H1 (cell line): ENCODE measurements at regions not wholly inside any gene's neighbourhood (a gene's known extent, or its start where the extent isn't known, plus 50 kb on each side); places are given as distances from the start of the nearest gene placed in this dataset.

ENCODE experiments used
- CTCF ChIA-PET: fragments of 300-600 bp; sonication (Branson Sonifier 250); formaldehyde crosslinking; loops from one replicate; lab custom pipeline; 2021; ENCODE audit not compliant: partially characterized antibody; lab: Charles Lee
- POLR2A ChIA-PET: fragments of 300-600 bp; sonication (Branson Sonifier 250); formaldehyde crosslinking; loops from one replicate; lab custom pipeline; 2021; ENCODE audit warnings: inconsistent platforms; ENCODE audit not compliant: partially characterized antibody; lab: Charles Lee
- DNase-seq, 2 experiments: peaks; one replicate each; pipeline versions ENCODE4 v3.0.0 to v3.0.0-alpha.2; 2010 to 2022; ENCODE audit warnings: low spot score in 2 of 2, low read depth in 1 of 2, mixed read lengths in 1 of 2
- FAIRE-seq: peaks from 2 replicates; lab custom pipeline; 2011; peaks lifted over from hg19 to GRCh38; lab: Jason Lieb, UNC
- H2AFZ ChIP-seq: 2 replicates; pipeline ENCODE4 v1.8.1; 2012; ENCODE audit warnings: low read length, inconsistent platforms
- H2AK5ac ChIP-seq: 2 replicates; pipeline ENCODE4 v1.6.1; 2013; ENCODE audit warnings: low read depth, low read length
- H2BK120ac ChIP-seq: replicated peaks from 2 replicates; pipeline ENCODE3; 2013; ENCODE audit warnings: low read depth, low read length, inconsistent platforms
- H2BK12ac ChIP-seq: 2 replicates; pipeline ENCODE4 v1.6.1; 2013; ENCODE audit warnings: low read depth, low read length
- H2BK15ac ChIP-seq: 2 replicates; pipeline ENCODE4 v1.6.1; 2013; ENCODE audit warnings: low read length
- H2BK20ac ChIP-seq: 2 replicates; pipeline ENCODE4 v1.6.1; 2013; ENCODE audit warnings: low read length
- H2BK5ac ChIP-seq: 2 replicates; pipeline ENCODE4 v1.6.1; 2013; ENCODE audit warnings: low read depth, low read length
- H3K14ac ChIP-seq: 2 replicates; pipeline ENCODE4 v1.6.1; 2013; ENCODE audit warnings: inconsistent platforms; ENCODE audit not compliant: insufficient read length
- H3K18ac ChIP-seq: 2 replicates; pipeline ENCODE4 v1.6.1; 2013; ENCODE audit warnings: low read length; ENCODE audit errors: extremely low read depth
- H3K23ac ChIP-seq: 2 replicates; pipeline ENCODE4 v1.6.1; 2013; ENCODE audit warnings: inconsistent platforms; ENCODE audit not compliant: insufficient read length
- H3K23me2 ChIP-seq: 2 replicates; pipeline ENCODE4 v1.6.1; 2013; ENCODE audit warnings: low read depth, low read length
- H3K27ac ChIP-seq: 2 replicates; pipeline ENCODE4 v1.6.1; 2011; ENCODE audit warnings: low read depth, low read length, inconsistent platforms
- H3K27me3 ChIP-seq, 4 experiments: replicated peaks in 1 of 4; 1 replicate in 1 of 4; 2 replicates in 3 of 4; pipeline versions ENCODE4 v1.6.1 to v1.8.1; 2011 to 2013; ENCODE audit warnings: low read length in 3 of 4, mild to moderate bottlenecking in 3 of 4, inconsistent platforms in 2 of 4, mixed read lengths in 2 of 4, moderate library complexity in 1 of 4; ENCODE audit not compliant: control insufficient read depth in 3 of 4, insufficient read depth in 3 of 4; ENCODE audit errors: extremely low read depth in 1 of 4
- H3K36me3 ChIP-seq, 4 experiments: 2 replicates each; pipeline versions ENCODE4 v1.6.1 to v1.8.1; 2011 to 2013; ENCODE audit warnings: mild to moderate bottlenecking in 4 of 4, low read length in 3 of 4, moderate library complexity in 2 of 4, control low read depth in 1 of 4, inconsistent platforms in 1 of 4; ENCODE audit not compliant: insufficient read depth in 4 of 4, control insufficient read depth in 2 of 4
- H3K4ac ChIP-seq: replicated peaks from 2 replicates; pipeline ENCODE3; 2013; ENCODE audit warnings: low read length, low read depth, mixed read lengths, inconsistent platforms; ENCODE audit not compliant: insufficient read length
- H3K4me1 ChIP-seq, 4 experiments: replicated peaks in 1 of 4; 1 replicate in 1 of 4; 2 replicates in 3 of 4; pipeline versions ENCODE4 v1.6.1 to v1.8.1; 2011 to 2013; ENCODE audit warnings: low read length in 3 of 4, inconsistent platforms in 2 of 4, mixed read lengths in 1 of 4; ENCODE audit not compliant: insufficient read depth in 4 of 4, control insufficient read depth in 3 of 4
- H3K4me2 ChIP-seq, 2 experiments: 2 replicates each; pipeline versions ENCODE4 v1.6.1 to v1.8.1; 2011 to 2013; ENCODE audit warnings: low read depth in 2 of 2, low read length in 2 of 2, control low read depth in 1 of 2, inconsistent platforms in 1 of 2, mild to moderate bottlenecking in 1 of 2; ENCODE audit not compliant: insufficient read depth in 1 of 2
- H3K4me3 ChIP-seq, 4 experiments: fragments of 200-600, 300-600 bp in 1 of 4; sonication (generic), shearing (Covaris generic), sonication (Bioruptor Twin) in 1 of 4; 2 replicates each; pipeline versions ENCODE4 v1.5.1 to v1.8.1; 2011 to 2016; ENCODE audit warnings: low read length in 4 of 4, low read depth in 3 of 4, control low read depth in 2 of 4, inconsistent platforms in 2 of 4, mild to moderate bottlenecking in 2 of 4, mixed read lengths in 1 of 4, moderate library complexity in 1 of 4; ENCODE audit not compliant: insufficient read depth in 2 of 4; ENCODE audit errors: extremely low read depth in 1 of 4
- H3K56ac ChIP-seq: replicated peaks from 2 replicates; pipeline ENCODE3; 2013; ENCODE audit warnings: low read depth, mild to moderate bottlenecking, mixed read lengths, low read length, inconsistent platforms; ENCODE audit not compliant: insufficient read length
- H3K79me1 ChIP-seq: 2 replicates; pipeline ENCODE4 v1.6.1; 2013; ENCODE audit warnings: low read depth, low read length, control low read depth
- H3K79me2 ChIP-seq, 2 experiments: 2 replicates each; pipeline versions ENCODE4 v1.6.1 to v1.8.1; 2012 to 2013; ENCODE audit warnings: low read length in 2 of 2, mild to moderate bottlenecking in 2 of 2, inconsistent platforms in 1 of 2; ENCODE audit not compliant: insufficient read depth in 2 of 2, control insufficient read depth in 1 of 2
- H3K9ac ChIP-seq, 4 experiments: replicated peaks in 1 of 4; 1 replicate in 1 of 4; 2 replicates in 3 of 4; pipeline versions ENCODE4 v1.6.1 to v1.8.1; 2011 to 2013; ENCODE audit warnings: low read depth in 3 of 4, low read length in 3 of 4, control low read depth in 2 of 4, mild to moderate bottlenecking in 2 of 4, moderate library complexity in 2 of 4, inconsistent platforms in 1 of 4; ENCODE audit errors: extremely low read depth in 1 of 4
- H3K9me3 ChIP-seq, 2 experiments: 2 replicates each; pipeline versions ENCODE4 v1.6.1 to v1.8.1; 2012 to 2013; ENCODE audit warnings: mild to moderate bottlenecking in 2 of 2, moderate library complexity in 2 of 2, control low read depth in 1 of 2, inconsistent platforms in 1 of 2, low read depth in 1 of 2, low read length in 1 of 2, mixed read lengths in 1 of 2; ENCODE audit not compliant: insufficient read depth in 2 of 2
- H4K20me1 ChIP-seq, 2 experiments: replicated peaks in 1 of 2; 2 replicates each; pipeline versions ENCODE3 to v1.8.1; 2011 to 2013; ENCODE audit warnings: inconsistent platforms in 2 of 2, low read length in 2 of 2, mild to moderate bottlenecking in 1 of 2; ENCODE audit not compliant: insufficient read depth in 2 of 2, control insufficient read depth in 1 of 2
- H4K5ac ChIP-seq: 2 replicates; pipeline ENCODE4 v1.6.1; 2013; ENCODE audit warnings: low read length, low read depth, mixed read lengths, inconsistent platforms; ENCODE audit not compliant: insufficient read length
- H4K8ac ChIP-seq: 2 replicates; pipeline ENCODE4 v1.8.0; 2013; ENCODE audit warnings: mild to moderate bottlenecking, moderate library complexity, low read length, inconsistent platforms; ENCODE audit not compliant: insufficient read depth; ENCODE audit errors: extremely low read depth
- H4K91ac ChIP-seq: replicated peaks from 2 replicates; pipeline ENCODE3; 2013; ENCODE audit warnings: low read length, mixed read lengths, inconsistent platforms; ENCODE audit not compliant: insufficient read length
- CHD2 ChIP-seq: IDR thresholded peaks from 2 replicates; pipeline ENCODE4 v1.6.1; 2012; ENCODE audit warnings: low read length, improper control_type of control experiment
- CTBP2 ChIP-seq: IDR thresholded peaks from 2 replicates; pipeline ENCODE4 v1.7.0; 2011; ENCODE audit warnings: borderline replicate concordance, mild to moderate bottlenecking, moderate library complexity, mixed read lengths, low read length; ENCODE audit not compliant: insufficient read depth, insufficient read length
- EP300 ChIP-seq, 2 experiments: IDR thresholded peaks; 1 replicate in 1 of 2; 2 replicates in 1 of 2; pipeline ENCODE4 v1.6.1; 2011 to 2012; ENCODE audit warnings: low read depth in 2 of 2, low read length in 2 of 2, mild to moderate bottlenecking in 2 of 2, borderline replicate concordance in 1 of 2, inconsistent platforms in 1 of 2, moderate library complexity in 1 of 2
- EZH2 ChIP-seq: fragments of 200-600 bp; sonication (generic); IDR thresholded peaks from 2 replicates; pipeline ENCODE4 v1.7.1; 2012; ENCODE audit warnings: low read depth, mild to moderate bottlenecking, moderate library complexity, low read length, inconsistent platforms; ENCODE audit not compliant: severe bottlenecking
- KDM5A ChIP-seq: fragments of 200-600 bp; IDR thresholded peaks from 2 replicates; pipeline ENCODE4 v1.7.1; 2012; ENCODE audit warnings: mild to moderate bottlenecking, low read length, inconsistent platforms, mixed read lengths
- SIRT6 ChIP-seq: IDR thresholded peaks from one replicate; pipeline ENCODE4 v1.7.1; 2012; ENCODE audit warnings: low read length, inconsistent platforms
- TAF7 ChIP-seq: optimal IDR thresholded peaks from 2 replicates; pipeline ENCODE3; 2011; ENCODE audit warnings: low read depth, mild to moderate bottlenecking, inconsistent platforms, low read length, moderate library complexity, borderline replicate concordance
- TEAD4 ChIP-seq: IDR thresholded peaks from 2 replicates; pipeline ENCODE4 v1.6.1; 2012; ENCODE audit warnings: low read depth, low read length, inconsistent platforms, mixed read lengths
- WGBS, 2 experiments: shearing (Covaris generic) in 1 of 2; methylation state at CpG; one replicate each; pipeline versions ENCODE4 v1.1.6 to v1.1.7; 2013 to 2015; ENCODE audit warnings: low lambda C conversion rate in 2 of 2, mixed read lengths in 2 of 2, inconsistent platforms in 1 of 2, low coverage in 1 of 2, missing lambda C conversion rate in 1 of 2; ENCODE audit not compliant: insufficient replicate concordance in 2 of 2, insufficient coverage in 1 of 2, insufficient read length in 1 of 2; ENCODE audit errors: extremely low coverage in 1 of 2, missing lambda C conversion rate in 1 of 2; 5-methylcytosine and 5-hydroxymethylcytosine counted together
- TF ChIP-seq, protein P1 (sequence below), 3 experiments: IDR thresholded peaks; 1 replicate in 2 of 3; 2 replicates in 1 of 3; pipeline versions ENCODE4 v1.5.1 to v1.6.1; 2011; ENCODE audit warnings: low read length in 3 of 3, mild to moderate bottlenecking in 3 of 3, inconsistent platforms in 2 of 3, low read depth in 1 of 3, moderate library complexity in 1 of 3; ENCODE audit not compliant: insufficient read depth in 1 of 3; ENCODE audit errors: control extremely low read depth in 1 of 3
- TF ChIP-seq, protein P2 (sequence below): IDR thresholded peaks from 2 replicates; pipeline ENCODE4 v1.6.1; 2012; ENCODE audit warnings: low read length, inconsistent platforms

DNA sequence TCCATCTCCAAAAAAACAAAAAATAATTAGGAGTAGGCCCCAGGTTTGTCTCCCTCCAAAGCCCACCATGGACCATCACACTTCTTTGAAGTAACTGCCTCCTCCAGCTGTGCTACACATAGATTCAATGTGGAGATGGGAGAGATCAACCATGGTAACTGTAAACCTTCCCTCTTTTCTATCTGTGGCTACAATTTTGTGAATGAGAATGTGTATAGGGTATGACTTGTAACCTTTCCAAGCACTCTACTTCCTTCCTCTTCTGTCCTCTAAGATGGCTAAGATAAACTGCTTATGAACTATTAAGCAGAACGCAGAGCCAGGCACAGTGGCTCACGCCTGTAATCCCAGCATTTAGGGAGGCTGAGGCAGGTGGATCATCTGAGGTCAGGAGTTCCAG, 55.5 kb upstream of the ATP11B start:
- H3K9ac ChIP-seq = no peak overlapping the region
- H2BK12ac ChIP-seq = no peak overlapping the region
- no peaks in the 10 kb centered on the region for H3K9me3 ChIP-seq
- no peak overlapping the region for H3K4ac ChIP-seq
- POLR2A ChIA-PET = no interaction called here
- no peak overlapping the region for H2BK20ac ChIP-seq
- H4K8ac ChIP-seq = no peak overlapping the region
- no peak overlapping the region for H3K27ac ChIP-seq
- no peaks in the 10 kb centered on the region for H3K23me2 ChIP-seq
- WGBS, 2 experiments = 87% methylated on average over 2 of the region's 2 CpGs; no CpG with 5 or more reads in 1 of the 2 experiments
- no peak overlapping the region for H4K91ac ChIP-seq
- H3K4me3 ChIP-seq = no peak overlapping the region
- no peak overlapping the region for H4K5ac ChIP-seq
- H3K79me2 ChIP-seq = no peaks in the 10 kb centered on the region
- no peak overlapping the region for H2AK5ac ChIP-seq
- H3K4me1 ChIP-seq = no peaks in the 10 kb centered on the region; a peak in 1 of 7 replicates
- no peak overlapping the region for H3K56ac ChIP-seq
- H3K14ac ChIP-seq = no peak overlapping the region
- CTCF ChIA-PET = no interaction called here
- no peak overlapping the region for H3K4me2 ChIP-seq
- no peaks in the 10 kb centered on the region for H3K36me3 ChIP-seq
- FAIRE-seq (no peak), DNase-seq (no peak)
- no peak overlapping the region for H3K23ac ChIP-seq
- no peak overlapping the region for H2AFZ ChIP-seq
- H3K79me1 ChIP-seq = no peaks in the 10 kb centered on the region
- no peak overlapping the region for H2BK5ac ChIP-seq
- no peaks in the 10 kb centered on the region for H4K20me1 ChIP-seq
- no peak overlapping the region for H2BK15ac ChIP-seq
- peaks cover 0 to 1% (median 0%) of the 10 kb centered on the region in 4 experiments; a peak in 1 of 7 replicates for H3K27me3 ChIP-seq
- H3K18ac ChIP-seq = no peak overlapping the region
- H2BK120ac ChIP-seq = no peak overlapping the region
- TF ChIP-seq SIRT6 = no peak
- TF ChIP-seq, protein P1, sequence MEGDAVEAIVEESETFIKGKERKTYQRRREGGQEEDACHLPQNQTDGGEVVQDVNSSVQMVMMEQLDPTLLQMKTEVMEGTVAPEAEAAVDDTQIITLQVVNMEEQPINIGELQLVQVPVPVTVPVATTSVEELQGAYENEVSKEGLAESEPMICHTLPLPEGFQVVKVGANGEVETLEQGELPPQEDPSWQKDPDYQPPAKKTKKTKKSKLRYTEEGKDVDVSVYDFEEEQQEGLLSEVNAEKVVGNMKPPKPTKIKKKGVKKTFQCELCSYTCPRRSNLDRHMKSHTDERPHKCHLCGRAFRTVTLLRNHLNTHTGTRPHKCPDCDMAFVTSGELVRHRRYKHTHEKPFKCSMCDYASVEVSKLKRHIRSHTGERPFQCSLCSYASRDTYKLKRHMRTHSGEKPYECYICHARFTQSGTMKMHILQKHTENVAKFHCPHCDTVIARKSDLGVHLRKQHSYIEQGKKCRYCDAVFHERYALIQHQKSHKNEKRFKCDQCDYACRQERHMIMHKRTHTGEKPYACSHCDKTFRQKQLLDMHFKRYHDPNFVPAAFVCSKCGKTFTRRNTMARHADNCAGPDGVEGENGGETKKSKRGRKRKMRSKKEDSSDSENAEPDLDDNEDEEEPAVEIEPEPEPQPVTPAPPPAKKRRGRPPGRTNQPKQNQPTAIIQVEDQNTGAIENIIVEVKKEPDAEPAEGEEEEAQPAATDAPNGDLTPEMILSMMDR (IDR thresholded peaks at IDR 0.05; ENCODE audit: control extremely low read depth in 1 of 3, insufficient read depth in 1 of 3, low read depth in 1 of 3, low read length in 3 of 3) = no peak
- TF ChIP-seq TAF7 = no peak
- TF ChIP-seq CTBP2 = no peak
- TF ChIP-seq CHD2 = no peak
- TF ChIP-seq, protein P2, sequence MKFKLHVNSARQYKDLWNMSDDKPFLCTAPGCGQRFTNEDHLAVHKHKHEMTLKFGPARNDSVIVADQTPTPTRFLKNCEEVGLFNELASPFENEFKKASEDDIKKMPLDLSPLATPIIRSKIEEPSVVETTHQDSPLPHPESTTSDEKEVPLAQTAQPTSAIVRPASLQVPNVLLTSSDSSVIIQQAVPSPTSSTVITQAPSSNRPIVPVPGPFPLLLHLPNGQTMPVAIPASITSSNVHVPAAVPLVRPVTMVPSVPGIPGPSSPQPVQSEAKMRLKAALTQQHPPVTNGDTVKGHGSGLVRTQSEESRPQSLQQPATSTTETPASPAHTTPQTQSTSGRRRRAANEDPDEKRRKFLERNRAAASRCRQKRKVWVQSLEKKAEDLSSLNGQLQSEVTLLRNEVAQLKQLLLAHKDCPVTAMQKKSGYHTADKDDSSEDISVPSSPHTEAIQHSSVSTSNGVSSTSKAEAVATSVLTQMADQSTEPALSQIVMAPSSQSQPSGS = no peak
- TF ChIP-seq KDM5A = no peak
- no peak for TF ChIP-seq TEAD4
- no peak for TF ChIP-seq EZH2
- TF ChIP-seq EP300 (IDR thresholded peaks at IDR 0.05; ENCODE audit: borderline replicate concordance in 1 of 2, low read depth in 2 of 2, low read length in 2 of 2) = no peak
